Skin of body (tissue), 1 donor: ENCODE measurements at regions not wholly inside any gene's neighbourhood (a gene's known extent, or its start where the extent isn't known, plus 50 kb on each side); places are given as distances from the start of the nearest gene placed in this dataset.
A peak's percentile ranks its signal among the peaks of the same experiment; 100 is the strongest.

ENCODE experiments used
- DNase-seq: peaks from one replicate; lab custom pipeline; 2025; lab: John Stamatoyannopoulos, UW

GRCh38 chr2:164102366-164102765 is 366.6 kb upstream of the FIGN start:
- DNase-seq = no peak

- no peak for DNase-seq
These were observed 355.9 kb upstream of the FIGN start for GRCh38 chr2:164091673-164092072.

GRCh38 chr2:164090533-164090932 is 354.7 kb upstream of the FIGN start:
- DNase-seq = no peak

GRCh38 chr2:164084066-164084465 is 348.3 kb upstream of the FIGN start:
- DNase-seq = peak; percentile 41

DNA sequence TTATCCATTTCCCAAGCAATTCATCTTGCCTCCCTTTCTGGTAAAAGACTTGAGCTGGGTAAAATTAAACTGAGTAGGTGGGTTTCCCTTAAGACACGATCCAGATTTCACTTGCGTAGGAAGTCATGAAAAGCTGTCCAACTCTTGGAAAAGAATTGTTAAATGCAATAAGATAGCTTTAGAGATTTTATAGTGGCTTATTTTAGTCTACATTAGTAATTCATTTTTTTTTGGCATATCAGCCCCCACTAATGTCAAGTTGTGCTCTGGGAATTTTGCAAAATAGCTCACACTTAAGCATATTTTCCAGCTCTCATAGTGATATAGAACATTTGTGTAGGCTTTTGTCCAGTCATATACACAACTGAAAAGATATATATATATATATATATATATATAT is 344.7 kb upstream of the FIGN start:
- peak; percentile 50 for DNase-seq

GRCh38 chr2:164079258-164079657 is 343.4 kb upstream of the FIGN start:
- peak; percentile 68 for DNase-seq

DNA sequence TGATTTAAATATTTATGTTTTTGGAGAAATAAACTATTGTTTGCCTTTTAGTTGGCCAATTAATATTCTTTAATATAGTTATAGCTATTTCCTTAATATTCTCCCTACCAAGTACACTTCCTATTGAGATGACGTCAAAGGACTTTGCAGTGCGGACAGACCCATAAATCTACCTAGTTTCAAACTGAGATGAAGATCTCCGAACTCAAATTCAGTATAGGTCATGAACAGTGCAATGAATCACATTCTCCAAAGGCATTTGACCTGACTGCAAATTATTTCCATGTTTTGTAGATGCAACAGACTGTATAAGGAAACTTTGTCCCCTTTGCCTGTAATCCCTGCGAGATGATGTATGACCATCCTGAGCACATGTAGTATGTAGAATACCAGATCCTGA is 342.6 kb upstream of the FIGN start:
- DNase-seq = no peak

DNA sequence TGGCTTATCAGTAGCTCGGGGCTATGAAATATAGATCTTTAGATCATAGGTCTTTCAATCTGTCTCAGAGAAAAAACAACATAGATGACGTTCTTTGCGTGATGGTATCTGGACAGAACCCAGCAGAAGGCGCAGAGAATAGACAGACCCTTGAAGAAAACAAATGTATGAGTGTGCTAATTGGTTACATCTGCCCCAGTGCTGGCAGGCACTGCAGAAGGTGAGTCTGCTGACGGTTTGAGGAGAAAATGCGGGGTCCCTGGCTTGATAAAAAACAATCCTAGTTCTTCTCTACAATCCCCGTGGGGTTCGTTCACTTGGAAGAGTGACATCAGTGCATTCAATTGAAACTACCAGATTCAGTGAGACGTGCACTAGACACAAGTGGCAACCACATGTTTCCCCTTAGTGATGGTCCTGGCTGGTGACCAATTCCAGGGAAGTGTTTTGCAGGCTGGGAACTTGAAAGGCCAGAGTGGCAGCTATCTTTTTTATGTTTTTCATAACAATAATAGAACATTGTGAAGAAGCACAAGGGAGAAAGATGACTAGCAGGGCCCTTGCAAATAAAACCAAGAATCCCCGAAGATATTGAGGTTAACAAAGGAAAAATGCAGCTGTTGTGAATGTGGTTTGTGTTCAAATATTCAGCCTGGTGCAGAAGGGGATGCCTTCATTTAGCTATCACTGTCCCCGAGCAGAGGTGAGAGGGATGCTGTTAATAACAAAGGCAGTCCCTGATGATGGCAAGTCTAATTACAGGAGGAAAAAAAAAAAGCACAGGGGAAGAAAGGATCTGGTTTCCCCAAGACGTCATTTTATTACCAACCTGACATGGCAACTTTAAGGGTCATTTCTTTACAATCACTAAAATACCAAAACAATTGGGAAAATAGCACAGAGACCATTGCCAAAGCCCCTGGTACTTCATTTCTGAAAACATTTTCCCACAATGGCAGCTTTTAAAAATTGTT is 337.6 kb upstream of the FIGN start:
- peak; percentile 79 for DNase-seq

DNA sequence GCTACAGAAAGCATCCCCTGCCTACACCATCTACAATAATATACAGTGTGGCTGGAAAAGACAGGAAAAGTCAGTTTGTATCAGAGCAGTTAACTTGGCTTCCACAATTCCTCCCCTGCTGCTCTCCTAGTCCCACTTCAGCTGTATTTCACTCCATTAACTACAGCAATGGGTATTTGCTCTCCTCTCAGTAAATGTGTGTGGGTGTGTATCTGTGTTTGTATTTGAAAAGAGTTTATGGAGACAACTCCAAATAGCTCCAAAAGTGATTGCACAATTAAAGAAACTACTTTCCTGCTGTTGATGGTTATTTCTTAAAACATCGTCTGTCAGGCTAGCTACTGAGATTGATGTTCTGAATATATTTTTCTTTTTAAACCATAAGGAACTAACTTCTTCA is 333.7 kb upstream of the FIGN start:
- peak; percentile 39 for DNase-seq

DNA sequence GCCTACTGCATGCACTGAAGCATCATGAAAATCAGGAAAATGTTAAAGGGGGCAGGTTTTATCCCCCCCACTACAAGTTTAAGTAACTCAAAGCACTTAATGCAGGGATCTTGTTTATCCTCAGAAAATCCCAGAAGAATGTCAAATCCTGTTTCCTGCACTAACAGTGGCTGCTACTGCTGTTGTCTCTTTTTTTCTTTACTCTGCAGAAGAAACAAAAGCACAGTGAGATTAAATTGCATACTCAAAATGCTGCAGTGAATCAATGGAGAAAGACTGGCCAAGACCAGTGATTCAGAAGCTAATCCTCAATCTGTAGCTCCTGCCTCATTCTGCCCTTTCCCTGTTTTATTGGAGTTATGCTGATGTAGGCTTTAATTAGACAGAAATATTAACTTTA is 332.3 kb upstream of the FIGN start:
- no peak for DNase-seq

DNA sequence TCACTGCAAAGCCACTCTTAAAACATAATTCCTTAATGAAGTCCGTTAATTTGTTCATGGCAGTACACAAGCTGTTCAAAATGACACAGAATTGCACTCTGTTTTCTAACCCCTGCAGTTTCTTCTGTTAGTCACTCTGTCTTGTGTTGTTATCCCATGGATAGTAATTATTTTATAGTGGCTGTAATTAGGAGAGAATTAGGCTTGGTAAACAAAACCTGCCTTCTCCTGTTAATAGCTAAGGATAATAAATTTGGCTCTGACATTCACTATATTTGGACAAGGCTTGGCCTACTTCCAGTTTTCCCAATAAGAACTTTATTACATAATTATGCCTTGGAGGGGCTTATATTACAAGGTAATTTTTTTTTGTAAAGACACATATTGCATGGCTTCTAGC is 330.3 kb upstream of the FIGN start:
- DNase-seq = no peak

DNA sequence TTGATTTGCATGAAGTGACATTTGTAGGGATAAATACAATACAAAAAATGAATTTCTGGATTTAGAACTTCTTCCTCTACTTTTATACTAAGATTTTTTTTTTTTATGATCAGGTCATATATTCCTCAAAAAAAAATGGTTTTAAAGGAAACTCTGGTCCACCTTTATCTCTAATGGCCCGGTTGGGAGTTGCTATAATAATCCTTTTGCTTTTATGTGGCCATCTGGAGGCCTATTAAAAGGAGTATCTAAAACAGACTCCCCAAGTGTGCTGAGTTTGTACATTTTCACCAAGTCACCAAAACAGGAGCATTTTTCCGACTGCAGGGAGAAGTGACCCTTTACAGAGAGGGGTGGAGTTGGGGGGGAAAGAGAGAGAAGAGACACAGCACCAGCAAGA is 329.2 kb upstream of the FIGN start:
- DNase-seq = no peak

- no peak for DNase-seq
These were observed 325.4 kb upstream of the FIGN start for GRCh38 chr2:164061129-164061746.

DNA sequence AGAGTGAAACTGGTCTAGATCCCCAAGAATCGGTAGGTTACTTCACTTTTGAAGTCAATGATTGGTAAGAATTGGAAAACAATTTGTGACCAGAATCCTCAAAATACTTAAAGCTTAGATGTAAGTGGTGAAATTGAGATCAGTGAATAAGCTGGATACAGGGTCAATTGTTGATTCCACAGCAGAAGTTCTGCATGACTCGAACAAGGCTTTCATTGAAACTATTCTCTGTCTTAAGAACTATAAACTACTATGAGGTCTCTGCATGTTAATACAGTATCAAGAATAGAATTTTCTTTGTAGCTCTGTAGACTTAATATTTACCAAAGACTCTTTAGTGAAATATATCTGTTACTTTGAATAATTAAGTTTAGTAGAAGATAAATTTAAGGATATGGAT is 324.2 kb upstream of the FIGN start:
- DNase-seq = no peak

DNA sequence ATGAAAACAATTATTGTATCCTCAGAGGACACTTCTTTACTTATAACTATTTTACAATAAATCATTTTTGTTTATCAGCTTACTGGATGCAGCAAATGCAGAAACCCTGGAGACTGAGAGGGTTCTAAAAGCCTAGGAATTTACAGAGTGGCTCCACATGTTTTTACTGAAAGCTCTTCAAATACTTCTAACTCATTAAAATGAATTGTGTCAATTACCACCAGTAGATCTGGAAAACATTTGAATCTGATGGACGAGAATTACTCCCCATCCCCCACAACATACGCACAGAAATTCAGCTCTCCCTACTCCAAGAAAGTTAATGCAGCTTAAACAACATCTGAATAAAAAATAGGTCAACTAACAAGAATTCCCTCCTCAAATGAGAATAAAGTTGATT is 319.8 kb upstream of the FIGN start:
- peak; percentile 87 for DNase-seq

- no peak for DNase-seq
These were observed 318.8 kb upstream of the FIGN start for GRCh38 chr2:164054651-164055050.

DNA sequence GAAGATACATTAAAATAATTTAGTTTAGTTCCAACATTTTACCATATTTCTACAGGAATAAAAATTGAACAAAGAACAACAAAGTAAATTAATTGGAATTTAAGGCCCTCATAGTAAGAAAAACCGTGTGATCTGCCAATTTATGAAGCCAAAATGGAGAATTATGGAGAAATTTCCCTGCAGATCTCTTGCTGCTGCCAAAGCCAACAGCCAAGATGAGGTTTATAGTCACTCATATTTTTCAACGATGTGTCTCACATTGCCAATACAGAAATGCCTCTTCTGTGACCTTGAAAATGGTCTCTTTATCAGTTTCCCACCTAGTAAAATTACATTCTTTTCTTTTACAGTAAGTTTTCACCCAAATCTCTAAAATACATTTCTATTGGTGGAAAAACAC is 317.2 kb upstream of the FIGN start:
- DNase-seq = no peak

GRCh38 chr2:164052006-164052405 is 316.2 kb upstream of the FIGN start:
- no peak for DNase-seq

DNA sequence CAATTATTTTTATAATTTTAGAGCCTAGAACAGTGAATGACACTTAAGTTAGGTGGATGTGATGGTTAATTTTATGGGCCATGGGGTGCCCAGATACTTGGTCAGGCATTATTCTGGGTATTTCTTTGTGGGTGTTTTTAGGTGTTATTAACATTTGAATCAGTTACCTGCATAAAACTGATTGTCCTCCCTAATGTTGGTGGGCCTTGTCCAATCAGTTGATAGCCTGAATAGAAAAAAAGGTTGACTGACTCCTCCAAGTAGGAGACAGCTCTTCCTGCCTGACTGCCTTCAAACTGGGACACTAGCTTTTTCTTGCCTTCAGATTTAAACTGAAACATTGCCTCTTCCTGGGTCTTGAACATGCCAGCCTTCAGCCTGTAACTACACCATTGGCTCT is 312.9 kb upstream of the FIGN start:
- no peak for DNase-seq

- DNase-seq = no peak
These were observed 310.2 kb upstream of the FIGN start for GRCh38 chr2:164046040-164046439.

DNA sequence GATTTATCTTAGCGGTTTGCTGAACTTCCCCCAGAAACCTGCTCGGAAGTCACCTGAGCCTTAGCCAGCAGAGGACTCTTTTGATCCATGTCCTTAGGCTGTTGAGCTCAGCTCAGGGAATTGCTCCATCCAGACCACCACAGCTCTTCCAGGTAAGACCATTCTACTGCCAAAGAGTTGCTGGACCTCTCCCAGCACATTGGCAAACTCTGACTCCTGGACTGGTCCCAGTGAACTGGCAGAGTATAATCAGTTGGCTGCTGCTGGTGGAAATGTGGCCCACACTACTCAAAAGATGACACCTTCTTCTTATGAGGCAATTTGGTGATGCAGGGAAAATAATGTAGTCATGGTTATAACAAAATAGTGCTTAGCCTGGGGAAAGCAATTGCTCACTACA is 308.8 kb upstream of the FIGN start:
- no peak for DNase-seq

DNA sequence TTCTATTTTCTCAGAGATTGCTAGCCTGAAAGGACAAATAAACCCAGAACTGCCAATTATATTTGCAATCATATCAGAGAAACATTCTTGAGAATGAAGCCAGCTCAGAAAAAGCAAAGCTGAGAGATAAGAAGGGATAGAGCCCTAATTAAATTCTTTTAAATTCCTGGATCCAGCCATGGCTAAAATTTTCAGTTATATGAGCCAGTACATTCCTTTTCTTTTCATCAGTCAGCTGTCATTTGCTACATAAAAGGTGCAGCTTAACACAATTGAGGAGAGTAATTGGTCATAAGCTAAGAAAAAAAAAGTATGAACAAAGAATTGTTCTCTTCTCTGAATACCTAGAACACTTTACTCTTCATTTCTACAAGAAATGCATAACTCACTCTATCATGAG is 303.5 kb upstream of the FIGN start:
- no peak for DNase-seq

DNA sequence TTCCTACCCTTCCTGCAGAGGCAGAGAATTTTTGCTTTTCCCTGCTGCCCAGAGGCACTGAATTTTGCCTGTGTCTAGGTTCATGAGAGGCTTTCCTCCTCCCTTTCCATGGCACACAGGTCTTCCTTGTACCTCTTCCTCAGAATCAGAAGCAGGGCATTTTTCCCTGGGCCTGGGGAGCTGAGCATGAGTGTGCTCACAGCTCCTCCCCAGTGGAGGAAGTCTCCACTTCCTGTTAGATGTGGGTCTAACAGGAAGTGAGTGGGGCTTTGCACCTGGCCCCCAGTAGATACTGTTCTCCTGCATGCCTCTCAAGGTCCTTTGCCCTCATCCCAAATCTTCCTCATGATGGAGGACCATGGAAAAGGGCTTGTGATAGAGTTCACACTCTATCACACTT is 297.2 kb upstream of the FIGN start:
- DNase-seq = no peak
